Spleen (tissue), 11 donors: ENCODE measurements at regions not wholly inside any gene's neighbourhood (a gene's known extent, or its start where the extent isn't known, plus 50 kb on each side); places are given as distances from the start of the nearest gene placed in this dataset.

Experiments used
- DNase-seq: peaks from one replicate; pipeline ENCODE4 v3.0.0-alpha.2; 2020
- H3K27ac ChIP-seq, 8 donors: fragments of 200-600 bp; sonication (generic) in 7 of 8; 1 replicate in 4 of 8; 2 replicates in 4 of 8; pipeline versions ENCODE4 v1.5.0 to v1.8.0; 2016 to 2021; ENCODE audit warnings: inconsistent platforms in 4 of 8, mild to moderate bottlenecking in 4 of 8, moderate library complexity in 1 of 8
- H3K27me3 ChIP-seq, 7 donors: fragments of 200-600 bp; sonication (generic) in 6 of 7; replicated peaks in 1 of 7; 1 replicate in 4 of 7; 2 replicates in 3 of 7; pipeline versions ENCODE4 v1.5.0 to v1.8.0; 2016 to 2021; ENCODE audit warnings: inconsistent platforms in 3 of 7, mild to moderate bottlenecking in 1 of 7
- H3K36me3 ChIP-seq, 6 donors: fragments of 200-600 bp; sonication (generic) in 5 of 6; 1 replicate in 4 of 6; 2 replicates in 2 of 6; pipeline versions ENCODE4 v1.5.0 to v1.8.0; 2016 to 2021; ENCODE audit warnings: inconsistent platforms in 2 of 6
- H3K4me1 ChIP-seq, 6 donors: fragments of 200-600 bp; sonication (generic) in 5 of 6; 1 replicate in 3 of 6; 2 replicates in 3 of 6; pipeline versions ENCODE4 v1.5.0 to v1.8.0; 2016 to 2021; ENCODE audit warnings: inconsistent platforms in 3 of 6
- H3K4me3 ChIP-seq, 8 donors: fragments of 200-600 bp; sonication (generic) in 7 of 8; 1 replicate in 4 of 8; 2 replicates in 4 of 8; pipeline versions ENCODE4 v1.5.0 to v1.8.0; 2016 to 2021; ENCODE audit warnings: inconsistent platforms in 4 of 8, mild to moderate bottlenecking in 4 of 8, moderate library complexity in 2 of 8
- H3K9me3 ChIP-seq, 8 donors: fragments of 200-600 bp; sonication (generic) in 7 of 8; 1 replicate in 4 of 8; 2 replicates in 4 of 8; pipeline versions ENCODE4 v1.5.0 to v1.8.0; 2016 to 2021; ENCODE audit warnings: inconsistent platforms in 4 of 8
- CTCF ChIP-seq, 11 experiments: fragments of 200-600 bp in 7 of 11; fragments of 450-650 bp in 4 of 11; sonication (generic) in 4 of 11; IDR thresholded peaks in 8 of 11; conservative IDR thresholded peaks in 3 of 11; 1 replicate in 7 of 11; 2 replicates in 4 of 11; pipeline versions ENCODE4 v1.4.0 to v1.8.0; 2016 to 2021; ENCODE audit warnings: antibody characterized with exemption in 11 of 11, inconsistent platforms in 4 of 11, mild to moderate bottlenecking in 1 of 11
- POLR2A ChIP-seq, 3 donors: fragments of 450-650 bp; IDR thresholded peaks; one replicate each; pipeline ENCODE4 v1.5.1; 2017; ENCODE audit warnings: antibody characterized with exemption in 3 of 3, mild to moderate bottlenecking in 1 of 3
- POLR2AphosphoS5 ChIP-seq, 3 donors: sonication (generic); formaldehyde crosslinking; IDR thresholded peaks; one replicate each; pipeline ENCODE4 v1.5.1; 2017; ENCODE audit warnings: antibody characterized with exemption in 3 of 3
- WGBS, 5 donors: extraction: QIAGEN DNeasy Blood & Tissue Kit in 3 of 5; methylation state at CpG; one replicate each; pipeline versions ENCODE4 v1.1.5 to v1.1.7; 2013 to 2018; 5-methylcytosine and 5-hydroxymethylcytosine counted together
- intact Hi-C: fragments of 100-400 bp; cut with DNase I; formaldehyde crosslinking; loops from one replicate; pipeline ENCODE4 v1.15.0; 2023; ENCODE audit warnings: low total_unique reads
- donor health status: healthy with polysubstance abuse.
- donor health status: DM: no; HTN: no; CAD: no; lungs with moderate emphysema.
- donor health status: DM: no; HTN: no; CAD: no.
- donor health status: Bipolar disorder and iron deficiency.
- donor health status: healthy.
- donor health status: DM: no; HTN: no; CAD: no.
- donor health status: DM: yes; HTN: yes; CAD: no.

- no peaks in the 10 kb centered on the region for H3K9me3 ChIP-seq
- H3K27me3 ChIP-seq, result no peaks in the 10 kb centered on the region
- no peak overlapping the region for H3K4me3 ChIP-seq
- H3K36me3 ChIP-seq, result no peaks in the 10 kb centered on the region
- WGBS, 5 donors, result 77 to 91% (median 86%) methylated on average over 4 of the region's 4 CpGs
- DNase-seq, result no peak
- intact Hi-C loops, result no loop called here
- TF ChIP-seq CTCF (IDR thresholded peaks at IDR 0.05 in 8 of 11, conservative IDR thresholded peaks at IDR 0.05 in 3 of 11), result no peak
- no peaks in the 10 kb centered on the region for H3K4me1 ChIP-seq
- H3K27ac ChIP-seq, result no peak overlapping the region
These were observed 614.2 kb upstream of the CLINT1 start for GRCh38 chr5:158473016-158473635.

GRCh38 chr5:158471535-158471924, 612.6 kb upstream of the CLINT1 start:
- DNase-seq, result no peak
- Histone ChIP-seq H3K9me3 (no peaks in the 10 kb centered on the region), H3K4me1 (peaks cover 0 to under 1% (median 0%) of the 10 kb centered on the region in 6 donors), H3K27me3 (no peaks in the 10 kb centered on the region), H3K27ac (no peak overlapping the region), H3K36me3 (no peaks in the 10 kb centered on the region), H3K4me3 (no peak overlapping the region)
- 67 to 82% (median 75%) methylated on average over 2 of the region's 2 CpGs for WGBS, 5 donors
- TF ChIP-seq POLR2A (IDR thresholded peaks at IDR 0.05) (no peak), CTCF (IDR thresholded peaks at IDR 0.05 in 8 of 11, conservative IDR thresholded peaks at IDR 0.05 in 3 of 11) (no peak), POLR2AphosphoS5 (IDR thresholded peaks at IDR 0.05) (no peak)
- intact Hi-C loops, result no loop called here

GRCh38 chr5:158470764-158471534, 612.0 kb upstream of the CLINT1 start:
- peaks cover 0 to 7% (median 0%) of the 10 kb centered on the region in 6 donors for H3K4me1 ChIP-seq
- intact Hi-C loops, result no loop called here
- no peak for DNase-seq
- no peaks in the 10 kb centered on the region for H3K9me3 ChIP-seq
- no peak overlapping the region for H3K27ac ChIP-seq
- 89 to 97% (median 91%) methylated on average over 5 of the region's 5 CpGs for WGBS, 5 donors
- TF ChIP-seq POLR2A (IDR thresholded peaks at IDR 0.05) (no peak), POLR2AphosphoS5 (IDR thresholded peaks at IDR 0.05) (no peak), CTCF (IDR thresholded peaks at IDR 0.05 in 8 of 11, conservative IDR thresholded peaks at IDR 0.05 in 3 of 11) (no peak)
- H3K36me3 ChIP-seq, result no peaks in the 10 kb centered on the region
- H3K4me3 ChIP-seq, result no peak overlapping the region
- no peaks in the 10 kb centered on the region for H3K27me3 ChIP-seq

GRCh38 chr5:158468444-158468843, 609.5 kb upstream of the CLINT1 start:
- 88 to 98% (median 90%) methylated on average over 2 of the region's 2 CpGs for WGBS, 5 donors
- H3K9me3 ChIP-seq, result no peaks in the 10 kb centered on the region
- intact Hi-C loops, result no loop called here
- H3K4me1 ChIP-seq, result peaks cover 0 to 24% (median 4%) of the 10 kb centered on the region in 6 donors
- no peak overlapping the region for H3K27ac ChIP-seq
- H3K36me3 ChIP-seq, result no peaks in the 10 kb centered on the region
- DNase-seq, result no peak
- no peaks in the 10 kb centered on the region for H3K27me3 ChIP-seq
- TF ChIP-seq POLR2A (IDR thresholded peaks at IDR 0.05), result no peak
- no peak for TF ChIP-seq POLR2AphosphoS5 (IDR thresholded peaks at IDR 0.05)
- no peak for TF ChIP-seq CTCF (IDR thresholded peaks at IDR 0.05 in 8 of 11, conservative IDR thresholded peaks at IDR 0.05 in 3 of 11)
- no peak overlapping the region for H3K4me3 ChIP-seq
